SH-SY5Y (cell line): ENCODE measurements at regions not wholly inside any gene's neighbourhood (a gene's known extent, or its start where the extent isn't known, plus 50 kb on each side); places are given as distances from the start of the nearest gene placed in this dataset.

ENCODE experiments used
- GATA2 ChIP-seq: IDR thresholded peaks from 2 replicates; pipeline ENCODE4 v1.6.1; 2011; ENCODE audit warnings: mild to moderate bottlenecking, low read depth, low read length
- GATA3 ChIP-seq: IDR thresholded peaks from 2 replicates; pipeline ENCODE4 v1.6.1; 2011; ENCODE audit warnings: low read depth, mild to moderate bottlenecking, low read length, moderate library complexity

DNA sequence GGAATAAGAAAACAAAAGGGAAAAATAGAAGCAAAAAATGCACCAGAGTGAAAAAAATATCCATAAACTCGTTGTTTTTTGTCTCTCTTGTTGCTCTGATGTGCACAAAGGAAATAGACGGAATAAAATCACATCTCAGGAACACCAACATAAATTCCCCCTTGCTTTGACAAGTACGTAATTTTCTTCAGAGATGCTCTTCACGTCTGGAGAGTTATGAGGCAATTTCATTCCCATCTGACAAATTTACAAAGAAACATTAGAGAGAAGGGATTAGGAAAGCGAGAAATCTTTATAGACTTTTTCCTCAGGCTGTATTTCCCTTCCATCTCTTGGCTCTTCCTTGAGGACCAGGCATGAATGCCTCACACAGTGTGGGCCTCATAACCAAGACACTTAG lies 250.1 kb upstream of the ZFP64 start:
- TF ChIP-seq GATA3: no peak
- no peak for TF ChIP-seq GATA2
